ENCODE measurements at regions not wholly inside any gene's neighbourhood (a gene's known extent, or its start where the extent isn't known, plus 50 kb on each side); places are given as distances from the start of the nearest gene placed in this dataset.

GRCh38 chr4:57494821-57495220, 384.6 kb upstream of the IGFBP7 start:
- no peak overlapping the region for H3K9ac ChIP-seq (ENCODE audit: low read length)
- no peaks in the 10 kb centered on the region for H3K9me2 ChIP-seq (ENCODE audit: low read depth, low read length)
- no peaks in the 10 kb centered on the region for H3F3A ChIP-seq (ENCODE audit: insufficient read depth, low read length)
- no peak for TF ChIP-seq CTCF (IDR thresholded peaks at IDR 0.05; ENCODE audit: low read length)
- TF ChIP-seq EZH2 (IDR thresholded peaks at IDR 0.05; ENCODE audit: borderline replicate concordance, low read length), result no peak
- H3K4me1 ChIP-seq (ENCODE audit: insufficient read depth, low read length, severe bottlenecking), result no peaks in the 10 kb centered on the region
- H3K79me2 ChIP-seq (ENCODE audit: insufficient read depth, low read length), result no peaks in the 10 kb centered on the region
- H3K36me3 ChIP-seq (ENCODE audit: insufficient read depth, low read length), result no peaks in the 10 kb centered on the region
- H3K4me2 ChIP-seq (ENCODE audit: low read length), result no peak overlapping the region
- H3K4me3 ChIP-seq (ENCODE audit: low read depth, low read length, poor library complexity, severe bottlenecking), result no peak overlapping the region
- H3K27me3 ChIP-seq (ENCODE audit: insufficient read depth, low read length), result no peaks in the 10 kb centered on the region
- H3K27ac ChIP-seq (ENCODE audit: low read depth, low read length, poor library complexity, severe bottlenecking), result no peak overlapping the region
- H3K9me3 ChIP-seq (ENCODE audit: low read length), result no peaks in the 10 kb centered on the region
- no peaks in the 10 kb centered on the region for H4K20me1 ChIP-seq (ENCODE audit: insufficient read depth, low read length)
- H2AFZ ChIP-seq (ENCODE audit: low read length), result no peak overlapping the region

DNA sequence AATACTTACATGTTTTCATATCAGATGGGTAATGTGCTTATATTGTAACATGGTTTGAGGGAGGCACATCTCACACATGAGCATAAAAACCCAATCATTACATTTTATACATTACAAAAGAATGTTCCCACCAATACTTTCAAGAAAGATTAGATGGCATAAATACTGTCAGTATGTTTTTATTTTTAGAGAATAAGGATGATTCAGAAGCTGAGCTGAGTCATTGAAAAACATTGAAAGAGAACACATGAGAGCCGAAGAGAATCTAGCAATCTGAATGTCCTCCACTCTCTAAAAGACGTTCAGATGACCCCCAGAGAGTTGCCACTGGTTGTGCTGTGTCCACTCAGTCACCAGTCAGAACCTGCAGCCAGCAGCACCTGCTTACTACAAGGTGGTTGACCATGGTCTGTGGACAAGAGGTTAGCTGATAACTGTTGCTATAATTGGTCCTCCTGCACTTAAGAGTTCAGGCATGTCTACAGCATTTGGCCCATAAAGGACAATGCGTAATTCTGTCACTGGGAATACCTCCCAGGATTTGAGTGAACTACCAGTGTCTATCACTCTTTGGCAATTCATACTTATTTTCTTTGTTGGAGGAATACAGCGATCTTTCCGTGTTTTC, 382.2 kb upstream of the IGFBP7 start:
- TF ChIP-seq CTCF (IDR thresholded peaks at IDR 0.05; ENCODE audit: low read length) (no peak), EZH2 (IDR thresholded peaks at IDR 0.05; ENCODE audit: borderline replicate concordance, low read length) (no peak)
- no peak overlapping the region for H3K9ac ChIP-seq (ENCODE audit: low read length)
- no peak overlapping the region for H3K27ac ChIP-seq (ENCODE audit: low read depth, low read length, poor library complexity, severe bottlenecking)
- no peaks in the 10 kb centered on the region for H3K36me3 ChIP-seq (ENCODE audit: insufficient read depth, low read length)
- H3K79me2 ChIP-seq (ENCODE audit: insufficient read depth, low read length), result no peaks in the 10 kb centered on the region
- no peak overlapping the region for H3K4me2 ChIP-seq (ENCODE audit: low read length)
- no peaks in the 10 kb centered on the region for H3F3A ChIP-seq (ENCODE audit: insufficient read depth, low read length)
- no peak overlapping the region for H3K4me3 ChIP-seq (ENCODE audit: low read depth, low read length, poor library complexity, severe bottlenecking)
- H3K4me1 ChIP-seq (ENCODE audit: insufficient read depth, low read length, severe bottlenecking), result no peaks in the 10 kb centered on the region
- no peaks in the 10 kb centered on the region for H4K20me1 ChIP-seq (ENCODE audit: insufficient read depth, low read length)
- H2AFZ ChIP-seq (ENCODE audit: low read length), result no peak overlapping the region
- no peaks in the 10 kb centered on the region for H3K9me2 ChIP-seq (ENCODE audit: low read depth, low read length)
- no peaks in the 10 kb centered on the region for H3K9me3 ChIP-seq (ENCODE audit: low read length)
- H3K27me3 ChIP-seq (ENCODE audit: insufficient read depth, low read length), result no peaks in the 10 kb centered on the region

DNA sequence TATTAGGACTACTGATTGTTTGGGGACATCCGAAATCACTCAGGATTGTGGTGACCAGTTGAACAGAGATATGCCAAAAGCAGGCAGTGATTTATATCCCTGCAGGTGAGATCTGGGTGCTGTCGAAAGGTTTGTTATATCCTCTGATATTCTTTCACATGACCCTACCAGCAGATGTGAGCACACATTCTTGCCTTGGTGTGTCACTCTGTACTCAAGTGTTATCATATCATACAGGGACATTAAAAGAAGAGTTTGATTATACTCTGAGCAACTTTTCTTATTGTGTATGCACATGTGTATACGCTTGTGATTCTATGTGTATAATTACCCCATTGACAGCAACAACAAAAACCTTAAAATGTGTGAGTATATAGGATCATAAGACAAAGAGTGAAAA, 381.2 kb upstream of the IGFBP7 start:
- Histone ChIP-seq H3K27me3 (ENCODE audit: insufficient read depth, low read length) (no peaks in the 10 kb centered on the region), H3K36me3 (ENCODE audit: insufficient read depth, low read length) (no peaks in the 10 kb centered on the region), H3K4me3 (ENCODE audit: low read depth, low read length, poor library complexity, severe bottlenecking) (no peak overlapping the region), H3K79me2 (ENCODE audit: insufficient read depth, low read length) (no peaks in the 10 kb centered on the region), H3F3A (ENCODE audit: insufficient read depth, low read length) (no peaks in the 10 kb centered on the region), H2AFZ (ENCODE audit: low read length) (no peak overlapping the region), H3K9me3 (ENCODE audit: low read length) (no peaks in the 10 kb centered on the region), H3K27ac (ENCODE audit: low read depth, low read length, poor library complexity, severe bottlenecking) (no peak overlapping the region), H4K20me1 (ENCODE audit: insufficient read depth, low read length) (no peaks in the 10 kb centered on the region), H3K4me1 (ENCODE audit: insufficient read depth, low read length, severe bottlenecking) (no peaks in the 10 kb centered on the region), H3K9ac (ENCODE audit: low read length) (no peak overlapping the region), H3K9me2 (ENCODE audit: low read depth, low read length) (no peaks in the 10 kb centered on the region), H3K4me2 (ENCODE audit: low read length) (no peak overlapping the region)
- TF ChIP-seq EZH2 (IDR thresholded peaks at IDR 0.05; ENCODE audit: borderline replicate concordance, low read length), result no peak
- TF ChIP-seq CTCF (IDR thresholded peaks at IDR 0.05; ENCODE audit: low read length), result no peak

All from OCI-LY1 (cell line).